GM12874 (cell line): ENCODE measurements at regions not wholly inside any gene's neighbourhood (a gene's known extent, or its start where the extent isn't known, plus 50 kb on each side); places are given as distances from the start of the nearest gene placed in this dataset.

Experiments used
- TF ChIP-seq, protein P1 (sequence below): IDR thresholded peaks from 2 replicates; pipeline ENCODE4 v1.5.1; 2011; ENCODE audit warnings: low read depth, mild to moderate bottlenecking, control low read depth, low read length, moderate library complexity; ENCODE audit not compliant: insufficient read depth

DNA sequence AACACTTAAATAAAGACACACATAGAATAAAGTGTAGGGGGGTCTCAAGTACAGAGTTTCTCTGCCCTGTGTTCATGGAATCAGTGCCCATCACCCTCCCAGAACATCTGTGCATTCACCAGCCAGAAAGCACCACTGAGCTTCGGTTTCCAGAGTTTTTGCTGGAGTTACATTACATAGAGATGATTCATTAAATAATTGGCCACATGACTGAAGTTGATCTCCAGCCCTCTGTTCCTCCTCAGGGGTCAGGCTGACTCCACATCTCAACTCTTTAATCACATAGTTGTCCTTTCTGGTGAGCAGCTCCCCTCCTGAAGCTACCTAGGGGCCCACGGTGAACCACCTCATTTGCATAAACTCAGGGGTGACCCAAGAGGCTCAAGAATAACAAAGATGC lies 129.8 kb downstream of the METTL4 start:
- TF ChIP-seq, protein P1, sequence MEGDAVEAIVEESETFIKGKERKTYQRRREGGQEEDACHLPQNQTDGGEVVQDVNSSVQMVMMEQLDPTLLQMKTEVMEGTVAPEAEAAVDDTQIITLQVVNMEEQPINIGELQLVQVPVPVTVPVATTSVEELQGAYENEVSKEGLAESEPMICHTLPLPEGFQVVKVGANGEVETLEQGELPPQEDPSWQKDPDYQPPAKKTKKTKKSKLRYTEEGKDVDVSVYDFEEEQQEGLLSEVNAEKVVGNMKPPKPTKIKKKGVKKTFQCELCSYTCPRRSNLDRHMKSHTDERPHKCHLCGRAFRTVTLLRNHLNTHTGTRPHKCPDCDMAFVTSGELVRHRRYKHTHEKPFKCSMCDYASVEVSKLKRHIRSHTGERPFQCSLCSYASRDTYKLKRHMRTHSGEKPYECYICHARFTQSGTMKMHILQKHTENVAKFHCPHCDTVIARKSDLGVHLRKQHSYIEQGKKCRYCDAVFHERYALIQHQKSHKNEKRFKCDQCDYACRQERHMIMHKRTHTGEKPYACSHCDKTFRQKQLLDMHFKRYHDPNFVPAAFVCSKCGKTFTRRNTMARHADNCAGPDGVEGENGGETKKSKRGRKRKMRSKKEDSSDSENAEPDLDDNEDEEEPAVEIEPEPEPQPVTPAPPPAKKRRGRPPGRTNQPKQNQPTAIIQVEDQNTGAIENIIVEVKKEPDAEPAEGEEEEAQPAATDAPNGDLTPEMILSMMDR, result no peak

DNA sequence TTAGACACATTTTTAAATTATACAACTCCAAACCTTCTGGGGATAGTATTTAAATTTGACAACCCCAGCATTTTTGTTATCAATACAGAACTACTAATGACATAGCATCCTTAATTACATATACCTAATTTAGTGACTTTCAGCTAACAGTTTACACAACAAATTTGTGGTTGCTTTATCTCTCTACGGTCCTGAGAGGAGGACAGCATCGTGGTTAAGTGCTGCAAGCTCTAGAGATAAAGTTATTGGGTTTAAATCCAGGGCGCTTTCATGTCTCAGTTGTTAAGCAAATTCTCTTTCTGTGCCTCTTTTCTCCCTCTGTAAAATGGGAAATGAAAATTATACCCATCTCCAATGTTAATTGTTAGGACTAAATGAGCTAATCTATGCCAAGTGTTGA lies 129.3 kb downstream of the METTL4 start:
- TF ChIP-seq, protein P1, result no peak

DNA sequence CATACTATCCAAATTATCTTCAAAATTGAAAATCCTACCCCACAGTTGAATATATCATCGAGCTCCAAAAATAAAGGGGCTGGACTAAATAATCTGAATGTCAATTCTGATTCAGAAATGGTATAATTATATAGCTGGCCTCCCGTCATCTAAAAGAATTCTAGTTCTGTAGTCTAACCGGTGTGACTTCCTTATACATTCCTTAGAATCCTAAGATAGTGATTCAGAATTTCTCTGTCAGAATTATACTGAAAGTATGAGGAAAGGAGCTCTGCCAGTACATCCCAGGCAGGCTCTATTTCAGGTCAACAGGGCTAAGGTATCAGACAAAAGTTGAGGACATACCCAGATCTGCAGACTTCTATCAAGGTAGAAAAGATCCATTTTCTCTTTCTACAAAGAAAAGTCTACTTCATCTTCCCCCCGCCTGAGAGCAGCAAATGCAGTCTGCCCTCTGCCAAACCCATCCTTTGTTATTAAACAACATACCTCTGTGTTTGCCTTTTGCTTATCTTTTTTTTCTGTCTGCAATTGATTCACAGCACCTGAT lies 128.5 kb downstream of the METTL4 start:
- TF ChIP-seq, protein P1, result no peak

DNA sequence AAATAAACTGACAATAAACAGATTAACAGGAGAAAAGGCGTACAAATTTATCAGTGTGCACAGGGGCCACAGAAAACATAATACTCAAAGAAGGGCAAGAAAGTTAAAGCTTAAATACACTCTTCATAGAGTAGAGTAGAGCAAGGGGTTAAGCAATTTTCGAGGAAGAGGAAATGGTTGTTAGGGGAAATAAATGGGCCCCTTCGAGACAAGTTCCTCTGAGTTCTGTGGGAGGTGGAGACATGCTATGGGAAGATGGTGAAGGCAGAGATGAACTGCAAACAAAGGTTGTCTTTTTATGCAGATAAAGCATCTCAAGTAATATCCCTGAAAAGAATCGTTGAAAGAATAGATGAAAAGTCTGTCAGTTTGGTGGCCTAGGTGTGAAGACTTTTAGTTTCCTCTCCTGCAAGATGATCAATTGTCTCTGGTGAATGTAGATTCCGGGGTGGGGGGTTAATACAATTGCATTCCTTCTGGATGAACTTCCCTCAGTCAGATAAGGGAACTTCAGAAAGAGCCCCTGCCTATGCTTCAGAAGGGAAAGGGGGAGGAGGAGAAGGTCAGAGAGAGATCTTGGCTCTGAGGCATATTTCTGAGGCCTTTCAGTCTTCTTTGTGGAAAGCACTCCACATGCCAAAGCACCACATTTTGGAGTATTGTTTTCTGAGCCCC lies 127.0 kb downstream of the METTL4 start:
- TF ChIP-seq, protein P1, result no peak

DNA sequence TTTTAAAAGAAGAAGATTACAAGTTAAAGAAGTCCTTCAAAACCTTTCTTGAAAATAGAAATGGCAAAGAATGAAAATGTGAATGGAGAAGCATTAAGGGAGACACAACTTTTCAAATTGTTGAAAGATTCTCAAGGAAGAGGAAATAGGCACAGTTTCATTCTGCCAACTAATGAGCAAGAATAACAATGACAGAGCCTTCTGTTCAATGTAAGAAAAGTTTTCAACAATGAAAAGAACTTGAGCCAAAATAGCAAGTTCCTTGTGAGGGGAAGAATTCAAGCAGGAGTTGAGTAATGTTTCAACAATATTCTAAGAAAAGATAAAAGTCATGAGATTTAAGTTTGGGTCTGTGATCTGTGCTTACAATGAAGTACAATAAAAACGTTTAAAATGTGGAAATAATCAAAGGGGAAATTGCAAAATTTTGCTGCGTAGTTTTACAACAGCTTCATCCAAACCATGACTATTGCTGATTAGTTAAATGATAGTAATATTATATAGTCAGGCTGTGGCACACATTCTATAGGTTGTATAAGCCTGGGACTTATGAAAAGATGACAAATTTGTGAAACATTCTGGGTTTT lies 122.6 kb downstream of the METTL4 start:
- TF ChIP-seq, protein P1, result no peak

DNA sequence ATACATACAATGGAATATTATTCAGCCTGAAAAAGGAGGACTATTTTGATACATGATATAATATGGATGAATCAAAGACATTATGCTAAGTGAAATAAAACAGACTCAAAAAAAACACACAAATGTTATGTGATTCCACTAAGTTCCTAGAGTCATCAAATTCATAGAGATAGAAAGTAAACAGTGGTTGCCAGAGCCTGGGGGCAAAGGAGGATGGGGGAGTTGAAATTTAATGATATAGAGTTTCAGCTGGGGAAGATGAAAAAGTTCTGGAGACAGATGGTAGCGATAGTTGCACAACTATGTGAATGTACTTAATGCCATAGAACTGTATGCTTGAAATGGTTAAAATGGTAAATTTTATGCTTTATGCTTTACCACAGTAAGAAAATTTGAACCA lies 119.7 kb downstream of the METTL4 start:
- TF ChIP-seq, protein P1, result no peak

DNA sequence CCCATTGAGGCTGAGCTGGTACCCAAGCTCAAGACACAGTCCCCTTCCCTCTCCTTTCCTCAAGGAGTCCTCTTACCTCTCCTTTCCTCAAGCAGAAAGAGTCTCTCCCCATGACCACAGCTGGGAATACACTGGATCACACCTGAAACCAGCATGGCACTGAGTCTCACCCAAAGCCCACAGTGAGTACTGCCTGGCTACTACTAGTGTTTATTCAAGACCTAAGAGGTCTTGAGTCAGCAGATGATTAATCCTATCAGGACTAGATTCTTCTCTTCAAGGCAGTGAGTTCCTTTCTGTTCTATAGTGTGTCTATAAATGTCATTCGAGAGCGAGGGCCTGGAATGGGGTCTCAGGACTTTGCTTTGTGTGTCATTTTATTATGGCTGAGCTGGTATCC lies 111.4 kb downstream of the METTL4 start:
- TF ChIP-seq, protein P1, result no peak
